SK-N-SH (cell line): ENCODE measurements at regions not wholly inside any gene's neighbourhood (a gene's known extent, or its start where the extent isn't known, plus 50 kb on each side); places are given as distances from the start of the nearest gene placed in this dataset.

Experiments
- CTCF ChIA-PET: fragments of 300-600, 350-600 bp; formaldehyde crosslinking; extraction: SDS; loops from one replicate; lab custom pipeline; 2021; lab: Yijun Ruan, JAX
- POLR2A ChIA-PET: fragments of 350-600 bp; sonication (Branson Sonifier 250); formaldehyde crosslinking; extraction: SDS; loops from one replicate; lab custom pipeline; 2020; ENCODE audit warnings: antibody characterized with exemption, inconsistent platforms; lab: Yijun Ruan, JAX
- DNase-seq: peaks from one replicate; pipeline ENCODE4 v3.0.0; 2012
- H2AFZ ChIP-seq: fragments of 200-600 bp; sonication (generic); 2 replicates; pipeline ENCODE4 v1.8.1; 2016; ENCODE audit warnings: antibody characterized with exemption, mild to moderate bottlenecking, low read depth
- H3F3A ChIP-seq: fragments of 200-600 bp; sonication (generic); replicated peaks from 2 replicates; pipeline ENCODE3; 2016; ENCODE audit warnings: antibody characterized with exemption, mild to moderate bottlenecking; ENCODE audit not compliant: insufficient read depth
- H3K27ac ChIP-seq, 2 experiments: fragments of 200-500 bp in 1 of 2; fragments of 200-600 bp in 1 of 2; sonication (Bioruptor generic) in 1 of 2; sonication (generic), shearing (Covaris generic) in 1 of 2; 2 replicates each; pipeline versions ENCODE4 v1.5.1 to v1.6.1; 2014 to 2016; ENCODE audit warnings: low read depth in 2 of 2, inconsistent platforms in 1 of 2, low read length in 1 of 2, mild to moderate bottlenecking in 1 of 2, mixed read lengths in 1 of 2
- H3K27me3 ChIP-seq: fragments of 200-600 bp; sonication (generic), shearing (Covaris generic); 2 replicates; pipeline ENCODE4 v1.6.1; 2016; ENCODE audit warnings: mixed run types; ENCODE audit not compliant: insufficient read depth
- H3K36me3 ChIP-seq, 2 experiments: fragments of 200-500 bp in 1 of 2; fragments of 200-600 bp in 1 of 2; sonication (Bioruptor generic) in 1 of 2; sonication (generic) in 1 of 2; replicated peaks in 1 of 2; 2 replicates each; pipeline versions ENCODE3 to v1.5.1; 2014 to 2016; ENCODE audit warnings: low read length in 1 of 2, mild to moderate bottlenecking in 1 of 2; ENCODE audit not compliant: insufficient read depth in 2 of 2, control insufficient read depth in 1 of 2
- H3K4me1 ChIP-seq, 2 experiments: fragments of 200-500 bp in 1 of 2; fragments of 200-600 bp in 1 of 2; sonication (Bioruptor generic) in 1 of 2; sonication (generic), shearing (Covaris generic) in 1 of 2; 2 replicates each; pipeline versions ENCODE4 v1.5.1 to v1.6.1; 2014 to 2016; ENCODE audit warnings: low read depth in 1 of 2, low read length in 1 of 2, mixed run types in 1 of 2; ENCODE audit not compliant: insufficient read depth in 2 of 2, control insufficient read depth in 1 of 2
- H3K4me2 ChIP-seq: fragments of 200-600 bp; sonication (generic), shearing (Covaris generic); 2 replicates; pipeline ENCODE4 v1.6.1; 2017; ENCODE audit warnings: mixed run types
- H3K4me3 ChIP-seq, 2 experiments: fragments of 200-500 bp in 1 of 2; fragments of 200-600 bp in 1 of 2; sonication (Bioruptor generic) in 1 of 2; sonication (generic), shearing (Covaris generic) in 1 of 2; 2 replicates each; pipeline versions ENCODE4 v1.5.1 to v1.8.1; 2014 to 2016; ENCODE audit warnings: low read depth in 2 of 2, inconsistent platforms in 1 of 2, low read length in 1 of 2, mild to moderate bottlenecking in 1 of 2, mixed read lengths in 1 of 2, moderate library complexity in 1 of 2
- H3K79me2 ChIP-seq: fragments of 200-600 bp; sonication (generic); 2 replicates; pipeline ENCODE4 v1.8.1; 2017; ENCODE audit warnings: mild to moderate bottlenecking; ENCODE audit not compliant: insufficient read depth
- H3K9ac ChIP-seq: fragments of 200-600 bp; sonication (generic); 2 replicates; pipeline ENCODE4 v1.6.1; 2017; ENCODE audit warnings: mixed run types
- H3K9me2 ChIP-seq: fragments of 200-600 bp; sonication (generic); 2 replicates; pipeline ENCODE4 v1.6.1; 2017; ENCODE audit warnings: mixed run types
- H3K9me3 ChIP-seq: fragments of 200-600 bp; sonication (generic); 2 replicates; pipeline ENCODE4 v1.6.1; 2017; ENCODE audit warnings: mixed run types, mild to moderate bottlenecking, moderate library complexity
- H4K20me1 ChIP-seq: fragments of 200-600 bp; sonication (generic); 2 replicates; pipeline ENCODE4 v1.6.1; 2017; ENCODE audit warnings: mild to moderate bottlenecking, mixed run types; ENCODE audit not compliant: insufficient read depth
- JUND ChIP-seq: IDR thresholded peaks from 2 replicates; pipeline ENCODE4 v1.4.0; 2012
- TCF12 ChIP-seq: IDR thresholded peaks from 2 replicates; pipeline ENCODE4 v1.4.0; 2012
- WGBS: methylation state at CpG from one replicate; pipeline ENCODE4 v1.1.6; 2017; ENCODE audit warnings: low lambda C conversion rate; 5-methylcytosine and 5-hydroxymethylcytosine counted together
- TF ChIP-seq, protein P1 (sequence below): IDR thresholded peaks from 2 replicates; pipeline ENCODE4 v1.4.0; 2012; ENCODE audit warnings: low read depth, borderline replicate concordance
- TF ChIP-seq, protein P2 (sequence below): IDR thresholded peaks from 2 replicates; pipeline ENCODE4 v1.6.1; 2012; ENCODE audit warnings: mild to moderate bottlenecking, low read depth, low read length, moderate library complexity
- TF ChIP-seq, protein P3 (sequence below): IDR thresholded peaks from 2 replicates; pipeline ENCODE4 v1.4.0; 2012; ENCODE audit warnings: low read depth, borderline replicate concordance

DNA sequence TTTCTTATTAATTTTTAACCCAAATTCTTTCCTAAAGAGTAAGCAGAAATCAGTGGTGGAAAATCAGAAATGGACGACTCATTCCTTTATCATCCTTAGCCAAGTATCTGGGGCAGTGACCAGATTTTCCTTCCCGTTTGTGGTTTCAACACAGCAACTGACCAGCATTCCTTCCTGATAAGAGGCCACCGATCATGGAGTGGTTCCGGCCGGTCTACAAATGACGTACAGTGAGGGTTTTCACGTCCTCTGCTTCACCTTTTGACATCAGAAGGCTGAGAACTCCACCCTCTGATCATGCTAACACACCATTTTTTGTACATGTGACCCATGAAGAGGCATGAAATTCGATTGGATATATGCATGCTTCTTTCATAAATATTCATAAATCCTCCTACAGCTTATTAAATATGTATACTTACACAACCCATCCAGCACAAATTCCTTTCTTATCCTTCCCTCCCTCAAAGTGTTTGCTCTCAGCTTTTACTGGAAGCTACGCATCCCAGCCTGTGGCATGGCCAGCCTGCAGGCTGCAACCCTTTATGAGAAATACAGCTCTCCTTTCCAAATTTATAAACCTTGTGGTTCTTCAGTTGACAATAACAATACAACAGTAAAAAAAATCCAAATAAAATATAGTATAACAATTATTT, 173.0 kb upstream of the CASK start:
- no peak for DNase-seq
- TF ChIP-seq, protein P1, sequence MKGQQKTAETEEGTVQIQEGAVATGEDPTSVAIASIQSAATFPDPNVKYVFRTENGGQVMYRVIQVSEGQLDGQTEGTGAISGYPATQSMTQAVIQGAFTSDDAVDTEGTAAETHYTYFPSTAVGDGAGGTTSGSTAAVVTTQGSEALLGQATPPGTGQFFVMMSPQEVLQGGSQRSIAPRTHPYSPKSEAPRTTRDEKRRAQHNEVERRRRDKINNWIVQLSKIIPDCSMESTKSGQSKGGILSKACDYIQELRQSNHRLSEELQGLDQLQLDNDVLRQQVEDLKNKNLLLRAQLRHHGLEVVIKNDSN = no peak
- TF ChIP-seq TCF12 = peak; percentile 11; the same call in 1 of the 2 replicates
- TF ChIP-seq JUND = 0 out of 2 replicates have a peak, but pooled peaks have one; percentile 6
- Histone ChIP-seq H3K36me3 (no peaks in the 10 kb centered on the region), H3K27ac (peak overlapping the region in 1 of 2 experiments; percentile 65; a peak in 2 of 4 replicates), H3K9me3 (no peaks in the 10 kb centered on the region), H3K4me1 (no peaks in the 10 kb centered on the region), H3K4me3 (no peak overlapping the region), H3K9me2 (no peaks in the 10 kb centered on the region), H3K79me2 (no peaks in the 10 kb centered on the region), H3K9ac (no peak overlapping the region), H3K27me3 (no peaks in the 10 kb centered on the region; the same call in 1 of the 2 replicates), H3F3A (no peaks in the 10 kb centered on the region), H4K20me1 (no peaks in the 10 kb centered on the region), H2AFZ (no peak overlapping the region), H3K4me2 (no peak overlapping the region)
- ChIA-PET CTCF (no interaction called here), POLR2A (no interaction called here)
- WGBS = 11% methylated on average over 9 of the region's 9 CpGs

DNA sequence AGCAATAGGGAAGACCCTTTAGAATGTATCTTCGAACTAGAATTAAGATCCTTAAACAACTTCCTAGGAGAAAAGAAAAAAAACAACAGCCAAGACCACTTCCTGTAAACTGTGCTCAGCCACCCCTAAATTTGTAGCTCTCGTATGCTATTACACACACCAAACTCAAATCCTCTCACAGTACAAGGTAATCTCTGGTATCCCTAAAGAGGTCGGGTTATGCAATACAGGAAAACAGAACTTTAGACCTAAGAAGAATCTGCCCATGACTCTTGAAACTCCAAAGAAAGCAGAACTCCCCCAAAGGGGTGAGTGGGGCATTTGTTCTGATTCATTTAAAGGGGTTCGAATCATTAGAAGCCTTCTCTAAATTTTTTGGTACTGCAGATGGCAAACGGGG, 170.9 kb upstream of the CASK start:
- DNase-seq = no peak
- POLR2A ChIA-PET = no interaction called here
- Histone ChIP-seq H3K4me1 (no peaks in the 10 kb centered on the region), H3K4me3 (no peak overlapping the region), H3K79me2 (no peaks in the 10 kb centered on the region), H3K4me2 (no peak overlapping the region; the same call in 1 of the 2 replicates), H2AFZ (peak overlapping the region; percentile 35; the same call in 1 of the 2 replicates), H4K20me1 (no peaks in the 10 kb centered on the region), H3K36me3 (no peaks in the 10 kb centered on the region), H3K27ac (no peak overlapping the region), H3K27me3 (no peaks in the 10 kb centered on the region; the same call in 1 of the 2 replicates), H3F3A (no peaks in the 10 kb centered on the region), H3K9me2 (no peaks in the 10 kb centered on the region), H3K9me3 (no peaks in the 10 kb centered on the region), H3K9ac (no peak overlapping the region)
- 24% methylated on average over 5 of the region's 5 CpGs for WGBS
- CTCF ChIA-PET = no interaction called here
- TF ChIP-seq, protein P2, sequence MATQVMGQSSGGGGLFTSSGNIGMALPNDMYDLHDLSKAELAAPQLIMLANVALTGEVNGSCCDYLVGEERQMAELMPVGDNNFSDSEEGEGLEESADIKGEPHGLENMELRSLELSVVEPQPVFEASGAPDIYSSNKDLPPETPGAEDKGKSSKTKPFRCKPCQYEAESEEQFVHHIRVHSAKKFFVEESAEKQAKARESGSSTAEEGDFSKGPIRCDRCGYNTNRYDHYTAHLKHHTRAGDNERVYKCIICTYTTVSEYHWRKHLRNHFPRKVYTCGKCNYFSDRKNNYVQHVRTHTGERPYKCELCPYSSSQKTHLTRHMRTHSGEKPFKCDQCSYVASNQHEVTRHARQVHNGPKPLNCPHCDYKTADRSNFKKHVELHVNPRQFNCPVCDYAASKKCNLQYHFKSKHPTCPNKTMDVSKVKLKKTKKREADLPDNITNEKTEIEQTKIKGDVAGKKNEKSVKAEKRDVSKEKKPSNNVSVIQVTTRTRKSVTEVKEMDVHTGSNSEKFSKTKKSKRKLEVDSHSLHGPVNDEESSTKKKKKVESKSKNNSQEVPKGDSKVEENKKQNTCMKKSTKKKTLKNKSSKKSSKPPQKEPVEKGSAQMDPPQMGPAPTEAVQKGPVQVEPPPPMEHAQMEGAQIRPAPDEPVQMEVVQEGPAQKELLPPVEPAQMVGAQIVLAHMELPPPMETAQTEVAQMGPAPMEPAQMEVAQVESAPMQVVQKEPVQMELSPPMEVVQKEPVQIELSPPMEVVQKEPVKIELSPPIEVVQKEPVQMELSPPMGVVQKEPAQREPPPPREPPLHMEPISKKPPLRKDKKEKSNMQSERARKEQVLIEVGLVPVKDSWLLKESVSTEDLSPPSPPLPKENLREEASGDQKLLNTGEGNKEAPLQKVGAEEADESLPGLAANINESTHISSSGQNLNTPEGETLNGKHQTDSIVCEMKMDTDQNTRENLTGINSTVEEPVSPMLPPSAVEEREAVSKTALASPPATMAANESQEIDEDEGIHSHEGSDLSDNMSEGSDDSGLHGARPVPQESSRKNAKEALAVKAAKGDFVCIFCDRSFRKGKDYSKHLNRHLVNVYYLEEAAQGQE = no peak
- TF ChIP-seq, protein P3, sequence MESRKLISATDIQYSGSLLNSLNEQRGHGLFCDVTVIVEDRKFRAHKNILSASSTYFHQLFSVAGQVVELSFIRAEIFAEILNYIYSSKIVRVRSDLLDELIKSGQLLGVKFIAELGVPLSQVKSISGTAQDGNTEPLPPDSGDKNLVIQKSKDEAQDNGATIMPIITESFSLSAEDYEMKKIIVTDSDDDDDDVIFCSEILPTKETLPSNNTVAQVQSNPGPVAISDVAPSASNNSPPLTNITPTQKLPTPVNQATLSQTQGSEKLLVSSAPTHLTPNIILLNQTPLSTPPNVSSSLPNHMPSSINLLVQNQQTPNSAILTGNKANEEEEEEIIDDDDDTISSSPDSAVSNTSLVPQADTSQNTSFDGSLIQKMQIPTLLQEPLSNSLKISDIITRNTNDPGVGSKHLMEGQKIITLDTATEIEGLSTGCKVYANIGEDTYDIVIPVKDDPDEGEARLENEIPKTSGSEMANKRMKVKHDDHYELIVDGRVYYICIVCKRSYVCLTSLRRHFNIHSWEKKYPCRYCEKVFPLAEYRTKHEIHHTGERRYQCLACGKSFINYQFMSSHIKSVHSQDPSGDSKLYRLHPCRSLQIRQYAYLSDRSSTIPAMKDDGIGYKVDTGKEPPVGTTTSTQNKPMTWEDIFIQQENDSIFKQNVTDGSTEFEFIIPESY = no peak
